NOMO-1 treated with dmso at 0.1 percent for 144 hours (cell line): ENCODE measurements at regions not wholly inside any gene's neighbourhood (a gene's known extent, or its start where the extent isn't known, plus 50 kb on each side); places are given as distances from the start of the nearest gene placed in this dataset.
"Not testable (repeated sequence)": the region's sequence is repeated elsewhere in the genome, so short reads cannot be mapped to it uniquely, and the experiment has no call there.

Source experiments
- DNase-seq: peaks from one replicate; lab custom pipeline; 2025; ENCODE audit not compliant: unreplicated experiment; lab: John Stamatoyannopoulos, UW

GRCh38 chr4:78660559-78660958, 109.0 kb downstream of the ANXA3 start:
- DNase-seq: no peak

GRCh38 chr4:78661086-78661690, 109.6 kb downstream of the ANXA3 start:
- no peak for DNase-seq

DNA sequence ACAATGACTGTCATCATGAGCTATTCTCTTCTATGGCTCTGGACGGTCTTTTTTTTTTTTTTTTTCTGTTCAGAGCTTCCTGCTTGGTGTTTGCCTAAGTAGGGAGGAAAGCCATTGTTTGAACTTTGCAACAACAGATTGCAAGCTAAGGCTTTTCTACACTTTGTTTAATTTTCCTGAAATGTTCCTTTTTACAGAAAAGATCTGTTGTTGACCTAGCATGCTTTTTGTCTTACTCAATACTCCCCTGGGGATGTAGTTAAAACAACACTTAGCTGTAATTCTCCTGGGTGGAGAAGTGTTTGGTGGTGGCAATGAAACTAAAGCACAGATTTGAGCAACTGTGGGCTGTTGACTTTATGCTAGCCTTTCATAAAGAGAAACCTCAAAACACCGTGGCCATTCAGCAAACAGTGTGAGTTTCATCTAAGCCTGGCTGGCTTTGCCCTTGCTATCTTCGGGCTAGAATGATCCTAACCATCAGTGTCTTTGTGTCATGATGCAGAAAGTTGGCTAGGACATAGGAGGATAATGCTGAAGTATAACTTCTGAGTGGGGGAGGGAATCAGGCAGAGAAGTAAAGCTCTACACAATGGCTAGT, 110.5 kb downstream of the ANXA3 start:
- no peak for DNase-seq

- DNase-seq: no peak
These were observed 111.1 kb downstream of the ANXA3 start for GRCh38 chr4:78662658-78663057.

DNA sequence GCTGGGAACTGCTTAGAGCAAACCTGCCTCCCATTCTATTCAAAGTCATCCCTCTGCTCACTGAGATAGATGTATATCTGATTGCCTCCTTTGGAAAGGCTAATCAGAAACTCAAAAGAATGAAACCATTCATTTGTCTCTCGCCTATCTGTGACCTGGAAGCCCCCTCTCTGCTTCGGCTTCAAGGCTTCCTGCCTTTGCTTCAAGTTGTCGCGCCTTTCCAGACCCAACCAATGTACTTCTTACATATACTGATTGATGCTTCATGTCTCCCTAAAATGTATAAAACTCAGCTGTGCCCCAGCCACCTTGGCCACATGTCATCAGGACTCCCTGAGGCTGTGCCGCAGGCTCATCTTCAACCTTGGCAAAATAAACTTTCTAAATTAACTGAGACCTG, 111.9 kb upstream of the BMP2K start:
- not testable (repeated sequence) for DNase-seq

- DNase-seq: no peak
These were observed 110.9 kb upstream of the BMP2K start for GRCh38 chr4:78665216-78665770.

- DNase-seq: peak; percentile 74
These were observed 109.3 kb upstream of the BMP2K start for GRCh38 chr4:78666830-78667258.

DNA sequence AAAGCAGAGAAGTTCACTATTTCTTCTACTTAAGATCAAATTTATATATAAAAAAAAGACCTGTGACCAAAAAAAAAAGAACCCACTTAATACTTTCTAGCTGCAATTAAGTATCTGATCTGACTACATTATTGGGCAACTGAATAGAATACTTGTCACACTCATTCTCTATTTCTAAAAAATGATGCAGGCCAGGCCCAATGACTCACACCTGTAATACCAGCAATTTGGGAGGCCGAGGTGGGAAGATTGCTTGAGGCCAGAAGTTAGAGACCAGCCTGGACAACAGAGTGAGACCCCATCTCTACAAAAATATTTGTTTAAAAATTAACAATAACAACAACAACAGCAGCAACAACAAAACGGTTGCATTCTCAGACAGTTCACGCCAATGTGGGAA, 108.8 kb upstream of the BMP2K start:
- peak; percentile 29 for DNase-seq

- DNase-seq: no peak
These were observed 108.4 kb upstream of the BMP2K start for GRCh38 chr4:78667764-78668163.

DNA sequence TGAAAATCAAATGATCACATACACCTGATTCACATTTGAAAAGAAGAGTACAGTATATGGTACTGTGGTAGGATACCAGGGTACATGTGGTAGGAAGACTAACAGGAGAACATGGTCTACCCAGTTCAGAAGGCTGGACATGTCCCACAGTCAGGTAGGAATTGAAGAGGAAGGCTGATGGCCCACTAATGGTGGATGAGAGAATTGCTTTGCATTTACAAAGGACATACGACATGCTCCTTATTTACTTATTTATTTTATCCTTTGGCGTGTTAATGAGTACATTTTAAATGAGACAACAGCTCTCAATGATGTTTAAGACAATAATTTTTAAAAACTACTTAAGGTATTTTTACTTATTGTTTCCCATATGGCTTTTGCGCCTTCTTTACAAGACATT, 106.7 kb upstream of the BMP2K start:
- DNase-seq: no peak

DNA sequence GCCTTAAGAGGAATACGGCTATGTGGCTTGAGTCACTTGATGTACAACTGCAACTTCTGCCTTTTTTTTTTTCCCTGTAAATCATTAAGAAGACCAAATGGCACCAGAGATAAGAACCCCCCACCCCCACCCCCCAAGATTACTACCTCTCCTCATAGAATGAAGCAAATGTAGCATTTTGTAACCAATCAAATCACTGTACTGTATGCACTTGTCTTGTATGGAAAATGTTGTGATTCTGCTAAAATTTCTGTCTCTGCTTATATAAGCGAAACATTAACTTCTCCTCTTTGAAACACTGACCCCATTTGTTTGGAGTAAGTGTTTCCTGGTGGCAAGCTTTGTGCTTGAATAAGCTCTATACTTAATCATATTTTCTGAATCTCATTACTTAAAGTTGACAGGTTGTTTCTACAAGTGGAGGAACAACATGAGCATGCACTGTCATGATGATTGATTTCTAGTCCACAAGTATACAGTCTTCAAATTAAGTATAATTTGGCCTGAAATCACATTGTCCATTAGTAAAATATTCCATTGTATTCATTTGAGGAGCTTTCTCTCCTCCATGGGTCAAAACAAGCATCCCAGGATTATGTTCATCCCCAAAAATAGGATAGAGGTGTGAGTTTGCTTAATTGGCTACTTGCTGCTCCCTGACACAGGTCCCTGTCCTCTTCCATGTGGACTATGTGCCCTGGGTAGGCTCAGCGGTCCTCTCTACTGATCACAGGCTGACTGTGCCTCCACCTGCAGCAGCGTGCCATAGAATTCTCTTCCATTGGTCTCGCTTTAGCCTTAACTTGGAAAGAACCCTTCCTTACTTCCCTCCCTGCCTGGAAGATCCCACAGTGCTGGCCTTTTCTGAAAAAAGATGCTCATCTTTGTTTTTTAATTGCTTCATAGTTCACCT, 104.0 kb upstream of the BMP2K start:
- no peak for DNase-seq

DNA sequence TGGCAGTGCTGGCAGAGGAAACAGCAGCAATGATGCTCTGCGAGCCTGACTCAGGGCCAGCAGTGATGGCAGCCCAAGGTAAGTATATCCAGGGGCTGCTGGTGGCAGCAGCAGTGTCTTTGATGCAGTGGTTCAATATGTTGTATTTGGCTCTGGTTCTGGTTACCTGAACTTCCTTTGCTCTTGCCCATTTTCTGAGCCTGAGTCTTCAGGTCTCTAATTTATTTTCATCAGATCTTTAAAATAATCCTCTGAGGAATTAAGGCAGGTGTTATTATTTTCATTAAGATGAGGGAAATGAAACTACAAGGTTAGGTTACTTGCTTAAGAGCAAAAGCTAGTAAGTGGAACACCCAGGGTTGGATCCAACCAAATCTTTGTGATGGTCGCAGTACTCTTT, 102.8 kb upstream of the BMP2K start:
- no peak for DNase-seq

DNA sequence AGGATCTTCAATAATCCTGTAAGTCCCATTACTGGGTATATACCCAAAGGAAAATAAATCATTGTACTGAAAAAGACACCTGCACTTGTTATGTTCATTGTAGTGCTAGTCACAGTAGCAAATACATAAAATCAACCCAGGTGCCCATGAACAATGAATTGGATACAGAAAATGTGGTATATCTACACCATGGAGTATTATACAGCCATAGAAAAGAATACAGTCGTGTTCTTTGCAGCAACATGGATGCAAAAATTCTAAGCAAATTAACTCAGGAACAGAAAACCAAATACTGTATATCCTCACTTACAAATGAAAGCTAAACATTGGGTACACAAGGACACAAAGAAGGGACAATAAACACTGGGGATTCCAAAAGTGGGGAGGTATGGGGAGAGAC, 100.8 kb upstream of the BMP2K start:
- no peak for DNase-seq

DNA sequence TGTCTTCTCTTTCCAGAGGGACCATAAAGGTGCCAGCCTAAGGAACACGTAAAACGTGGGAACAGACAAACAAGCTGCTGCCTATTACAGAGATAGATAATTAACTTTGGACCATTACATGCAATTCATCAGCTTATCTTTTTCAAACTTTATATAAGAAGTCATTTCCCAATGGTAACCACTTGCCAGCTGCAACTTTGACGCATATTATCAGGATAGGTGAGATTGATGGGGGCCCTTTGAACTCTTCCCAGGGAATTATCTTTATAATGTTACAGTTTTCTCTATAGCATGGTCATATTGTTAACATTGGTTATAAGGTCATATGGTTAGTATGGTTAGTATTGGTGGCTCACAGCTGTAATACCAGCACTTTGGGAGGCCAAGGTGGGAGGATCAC, 94.1 kb upstream of the BMP2K start:
- no peak for DNase-seq

GRCh38 chr4:78683352-78683751, 92.8 kb upstream of the BMP2K start:
- no peak for DNase-seq

DNA sequence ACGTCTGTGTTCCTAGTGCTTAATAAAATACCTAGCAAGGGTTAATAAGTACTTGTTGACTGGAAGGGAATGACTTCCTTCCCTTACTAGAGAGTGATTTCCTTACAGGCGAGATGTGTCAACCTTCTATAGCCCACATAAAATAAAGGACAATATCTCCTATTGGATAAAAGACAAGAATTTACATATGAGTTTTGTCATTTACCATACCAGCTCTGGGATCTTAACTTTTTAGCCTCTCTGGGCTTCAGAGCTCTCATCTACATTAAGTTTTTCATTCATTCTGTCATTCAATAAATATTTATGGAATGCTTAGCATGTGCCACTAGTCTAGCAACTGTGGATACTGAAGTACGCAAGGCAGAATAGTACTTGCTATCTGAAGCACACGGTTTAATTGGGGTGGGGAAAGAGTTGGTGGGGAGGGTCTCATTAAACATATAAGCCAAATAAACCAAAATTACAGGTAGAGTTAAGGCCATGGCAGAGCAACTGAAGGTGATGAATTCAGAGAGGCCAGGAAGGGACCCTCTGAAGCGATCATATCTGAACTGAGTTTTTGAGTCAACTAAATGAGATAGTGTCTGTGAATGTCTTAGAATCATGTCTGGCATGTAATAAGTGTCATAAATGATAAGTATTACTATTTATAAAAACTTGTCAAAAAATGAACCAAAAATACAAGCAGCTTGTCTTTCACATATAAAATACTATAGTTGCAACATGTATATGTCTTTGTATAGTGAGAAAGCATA, 91.6 kb upstream of the BMP2K start:
- no peak for DNase-seq

DNA sequence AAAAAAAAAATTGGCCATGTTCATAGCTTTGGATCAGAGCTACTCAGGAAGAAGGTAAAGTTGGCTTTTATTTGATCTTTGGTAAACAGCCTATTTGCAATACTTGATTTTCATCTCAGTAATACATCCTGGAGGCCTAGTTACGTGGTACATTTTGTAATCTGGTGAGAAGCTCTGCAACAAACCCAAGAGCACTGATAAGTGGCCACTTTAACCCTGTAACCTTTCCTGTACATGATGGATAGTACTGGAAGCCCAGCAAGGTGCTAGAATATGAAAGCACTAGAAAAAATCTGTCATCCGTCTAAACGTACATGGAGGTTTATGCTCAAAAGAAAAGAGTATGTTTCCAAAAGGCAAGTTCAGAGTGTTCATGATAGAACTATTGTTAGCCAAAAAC, 88.3 kb upstream of the BMP2K start:
- no peak for DNase-seq

- no peak for DNase-seq
These were observed 87.8 kb upstream of the BMP2K start for GRCh38 chr4:78688366-78688765.

- no peak for DNase-seq
These were observed 86.9 kb upstream of the BMP2K start for GRCh38 chr4:78689261-78689660.

DNA sequence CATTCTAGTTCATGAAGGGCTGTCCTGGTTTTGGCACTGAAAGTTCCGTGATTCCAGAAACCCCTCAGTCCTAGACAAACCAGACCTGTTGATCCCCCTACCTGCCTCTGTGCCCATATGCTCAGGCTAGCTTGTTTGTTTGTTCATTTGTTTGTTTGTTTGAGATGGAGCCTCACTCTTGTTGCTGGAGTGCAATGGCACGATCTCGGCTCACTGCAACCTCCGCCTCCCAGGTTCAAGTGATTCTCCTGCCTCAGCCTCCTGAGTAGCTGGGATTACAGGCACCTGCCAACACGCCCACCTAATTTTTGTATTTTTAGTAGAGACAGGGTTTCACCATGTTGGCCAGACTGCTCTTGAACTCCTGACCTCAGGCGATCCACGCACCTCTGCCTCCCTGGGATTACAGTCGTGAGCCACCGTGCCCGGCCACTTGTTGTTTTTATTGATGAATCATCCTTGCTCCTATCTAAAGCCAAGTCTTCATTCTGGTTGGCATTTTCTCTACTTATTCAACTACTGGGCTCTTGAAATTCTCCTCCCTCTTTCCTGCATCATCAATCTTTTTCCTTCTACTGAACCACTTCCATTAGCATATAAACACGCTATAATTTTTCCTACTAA, 86.3 kb upstream of the BMP2K start:
- no peak for DNase-seq

DNA sequence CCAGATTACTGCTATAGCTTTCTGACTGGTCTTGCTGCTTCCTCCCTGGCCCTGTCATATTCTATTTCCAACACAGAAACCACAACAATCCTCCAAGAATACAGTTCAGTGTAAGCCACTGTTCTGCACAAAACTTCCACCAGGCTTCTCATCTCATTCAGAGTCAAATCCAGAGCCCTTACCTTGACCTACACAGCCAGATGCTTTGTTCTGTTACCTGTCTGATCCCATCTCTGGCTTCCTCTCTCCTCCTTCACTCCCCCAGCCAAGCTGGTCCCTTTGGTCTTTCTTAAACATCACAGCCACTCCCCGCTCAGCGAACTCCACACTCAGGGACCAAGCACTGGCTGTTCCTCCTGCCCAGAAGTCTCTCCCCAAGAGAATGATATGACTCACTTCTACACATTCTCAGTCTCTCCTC, 84.8 kb upstream of the BMP2K start:
- no peak for DNase-seq
